HCT116 (cell line): ENCODE measurements at regions not wholly inside any gene's neighbourhood (a gene's known extent, or its start where the extent isn't known, plus 50 kb on each side); places are given as distances from the start of the nearest gene placed in this dataset.

Experiments
- ATAC-seq: fragments of 200-7000 bp; cut with Tn5 transposase; 2 replicates; pipeline ENCODE4 v1.9.1; 2020; ENCODE audit warnings: mild to moderate bottlenecking, moderate library complexity
- BruUV-seq: library from RNA; stranded (reverse); fragments of 400-500 nt; replicated peaks from 2 replicates; lab custom pipeline; 2021; lab: Mats Ljungman, UMichigan
- CTCF ChIA-PET: fragments of 300-600 bp; sonication (Branson Sonifier 250); formaldehyde crosslinking; loops from one replicate; lab custom pipeline; 2021; ENCODE audit warnings: antibody characterized with exemption; lab: Charles Lee
- POLR2A ChIA-PET: fragments of 300-600, 350-600 bp; sonication (Branson Sonifier 250); formaldehyde crosslinking; loops from one replicate; lab custom pipeline; 2021; ENCODE audit warnings: antibody characterized with exemption; lab: Charles Lee
- RAD21 ChIA-PET, 2 experiments: fragments of 300-600 bp; sonication (Branson Sonifier 250); formaldehyde crosslinking; loops; one replicate each; lab custom pipeline; 2023; ENCODE audit warnings: low total read pairs in 2 of 2; ENCODE audit not compliant: uncharacterized antibody in 2 of 2, unreplicated experiment in 2 of 2, low non-redundant PET in 1 of 2; lab: Charles Lee
- DNase-seq: peaks from one replicate; pipeline ENCODE4 v3.0.0-alpha.2; 2010; ENCODE audit warnings: low read depth, low spot score
- H2AFZ ChIP-seq: fragments of 200-600 bp; shearing (Covaris generic), sonication (generic); 2 replicates; pipeline ENCODE4 v1.6.1; 2017; ENCODE audit warnings: low read depth, mixed run types, mixed read lengths, antibody characterized with exemption, low read length; ENCODE audit not compliant: poor library complexity, severe bottlenecking
- H3K27ac ChIP-seq: 2 replicates; pipeline ENCODE4 v1.5.1; 2012; ENCODE audit warnings: low read depth, low read length
- H3K27me3 ChIP-seq: fragments of 200-600 bp; sonication (generic); 2 replicates; pipeline ENCODE4 v1.6.1; 2016; ENCODE audit warnings: mixed run types, low read length, mixed read lengths; ENCODE audit not compliant: insufficient read depth
- H3K36me3 ChIP-seq, 2 experiments: fragments of 200-500 bp in 1 of 2; fragments of 200-600 bp in 1 of 2; sonication (Bioruptor generic) in 1 of 2; sonication (generic) in 1 of 2; 2 replicates each; pipeline versions ENCODE4 v1.5.1 to v1.6.1; 2014 to 2016; ENCODE audit warnings: low read length in 2 of 2, inconsistent platforms in 1 of 2, mixed read lengths in 1 of 2, mixed run types in 1 of 2; ENCODE audit not compliant: insufficient read depth in 2 of 2, control insufficient read depth in 1 of 2
- H3K4me1 ChIP-seq, 2 experiments: fragments of 200-600 bp in 1 of 2; sonication (generic) in 1 of 2; 2 replicates each; pipeline versions ENCODE4 v1.5.1 to v1.6.1; 2012 to 2017; ENCODE audit warnings: low read length in 2 of 2, inconsistent platforms in 1 of 2, mild to moderate bottlenecking in 1 of 2, mixed read lengths in 1 of 2, mixed run types in 1 of 2, moderate library complexity in 1 of 2; ENCODE audit not compliant: insufficient read depth in 2 of 2, control insufficient read depth in 1 of 2
- H3K4me2 ChIP-seq: fragments of 200-600 bp; sonication (generic); 2 replicates; pipeline ENCODE4 v1.6.1; 2017; ENCODE audit warnings: mixed run types, low read length, mixed read lengths
- H3K4me3 ChIP-seq, 2 experiments: fragments of 200-600 bp in 1 of 2; sonication (generic) in 1 of 2; replicated peaks in 1 of 2; 2 replicates each; pipeline ENCODE4 v1.5.1; 2011 to 2016; ENCODE audit warnings: low read length in 2 of 2, control low read depth in 1 of 2, low read depth in 1 of 2, mild to moderate bottlenecking in 1 of 2, mixed read lengths in 1 of 2, mixed run types in 1 of 2
- H3K79me2 ChIP-seq: fragments of 200-600 bp; sonication (generic); 2 replicates; pipeline ENCODE4 v1.6.1; 2017; ENCODE audit warnings: mild to moderate bottlenecking, mixed run types, low read length, moderate library complexity, mixed read lengths; ENCODE audit not compliant: insufficient read depth
- H3K9ac ChIP-seq: fragments of 200-600 bp; sonication (generic); 2 replicates; pipeline ENCODE4 v1.6.1; 2016; ENCODE audit warnings: low read length, mixed read lengths
- H3K9me2 ChIP-seq: fragments of 200-600 bp; sonication (generic), shearing (Covaris generic); 2 replicates; pipeline ENCODE4 v1.6.1; 2017; ENCODE audit warnings: mixed run types, mild to moderate bottlenecking, moderate library complexity; ENCODE audit not compliant: insufficient read depth
- H3K9me3 ChIP-seq, 2 experiments: fragments of 200-500 bp in 1 of 2; fragments of 200-600 bp in 1 of 2; sonication (Bioruptor generic) in 1 of 2; sonication (generic) in 1 of 2; 2 replicates each; pipeline ENCODE4 v1.6.1; 2014 to 2017; ENCODE audit warnings: low read length in 2 of 2, mixed read lengths in 2 of 2, inconsistent platforms in 1 of 2, low read depth in 1 of 2, mild to moderate bottlenecking in 1 of 2, mixed run types in 1 of 2, moderate library complexity in 1 of 2; ENCODE audit not compliant: control insufficient read depth in 1 of 2, insufficient read depth in 1 of 2
- H4K20me1 ChIP-seq: fragments of 200-600 bp; sonication (generic), shearing (Covaris generic); 2 replicates; pipeline ENCODE4 v1.6.1; 2017; ENCODE audit warnings: mixed run types, mild to moderate bottlenecking, moderate library complexity; ENCODE audit not compliant: insufficient read depth
- CEBPB ChIP-seq: IDR thresholded peaks from 2 replicates; pipeline ENCODE4 v1.6.1; 2012; ENCODE audit warnings: low read depth
- ELF1 ChIP-seq: IDR thresholded peaks from 2 replicates; pipeline ENCODE4 v1.6.1; 2012; ENCODE audit warnings: low read depth, borderline replicate concordance
- EZH2 ChIP-seq: fragments of 200-600 bp; sonication (generic); IDR thresholded peaks from 2 replicates; pipeline ENCODE4 v1.6.1; 2017; ENCODE audit warnings: antibody characterized with exemption, mixed run types
- EZH2phosphoT487 ChIP-seq: fragments of 200-600 bp; IDR thresholded peaks from 2 replicates; pipeline ENCODE4 v1.6.1; 2018; ENCODE audit warnings: antibody characterized with exemption, borderline replicate concordance
- FOSL1 ChIP-seq: IDR thresholded peaks from 2 replicates; pipeline ENCODE4 v1.6.1; 2012; ENCODE audit warnings: low read depth
- JUND ChIP-seq: IDR thresholded peaks from 2 replicates; pipeline ENCODE4 v1.6.1; 2012
- POLR2A ChIP-seq: IDR thresholded peaks from 2 replicates; pipeline ENCODE4 v1.7.0; 2011; ENCODE audit warnings: borderline replicate concordance; ENCODE audit not compliant: insufficient read depth, insufficient read length; ENCODE audit errors: extremely low read depth
- POLR2AphosphoS5 ChIP-seq: IDR thresholded peaks from 2 replicates; pipeline ENCODE4 v1.6.1; 2011; ENCODE audit warnings: mild to moderate bottlenecking, low read depth, low read length, moderate library complexity
- SP1 ChIP-seq: IDR thresholded peaks from 2 replicates; pipeline ENCODE4 v1.6.1; 2012; ENCODE audit warnings: low read depth
- SRF ChIP-seq: IDR thresholded peaks from 2 replicates; pipeline ENCODE4 v1.6.1; 2012; ENCODE audit warnings: low read depth
- ZFX ChIP-seq: fragments of 450-650 bp; IDR thresholded peaks from 2 replicates; pipeline ENCODE4 v1.6.1; 2017
- ZNF274 ChIP-seq: fragments of 200-500 bp; sonication (Bioruptor generic); IDR thresholded peaks from 2 replicates; pipeline ENCODE4 v1.6.1; 2014; ENCODE audit warnings: mild to moderate bottlenecking, low read depth, low read length, inconsistent platforms
- intact Hi-C: fragments of 100-400 bp; cut with micrococcal nuclease; formaldehyde crosslinking; loops from 2 replicates; pipeline ENCODE4 v1.10.0; 2022
- TF ChIP-seq, protein P1 (sequence below): IDR thresholded peaks from 2 replicates; pipeline ENCODE4 v1.6.1; 2011; ENCODE audit warnings: mild to moderate bottlenecking, low read length, moderate library complexity; ENCODE audit not compliant: insufficient replicate concordance; ENCODE audit errors: extremely low read depth
- TF ChIP-seq, protein P2 (sequence below), 3 experiments: fragments of 200-600 bp in 1 of 3; sonication (generic) in 1 of 3; IDR thresholded peaks in 2 of 3; conservative IDR thresholded peaks in 1 of 3; 2 replicates each; pipeline ENCODE4 v1.5.1; 2012 to 2017; ENCODE audit warnings: low read depth in 2 of 3, low read length in 2 of 3, antibody characterized with exemption in 1 of 3, borderline replicate concordance in 1 of 3, control low read depth in 1 of 3, mild to moderate bottlenecking in 1 of 3, mixed read lengths in 1 of 3, mixed run types in 1 of 3, moderate library complexity in 1 of 3; ENCODE audit not compliant: insufficient read depth in 1 of 3
- TF ChIP-seq, protein P3 (sequence below): IDR thresholded peaks from 2 replicates; pipeline ENCODE4 v1.6.1; 2012

DNA sequence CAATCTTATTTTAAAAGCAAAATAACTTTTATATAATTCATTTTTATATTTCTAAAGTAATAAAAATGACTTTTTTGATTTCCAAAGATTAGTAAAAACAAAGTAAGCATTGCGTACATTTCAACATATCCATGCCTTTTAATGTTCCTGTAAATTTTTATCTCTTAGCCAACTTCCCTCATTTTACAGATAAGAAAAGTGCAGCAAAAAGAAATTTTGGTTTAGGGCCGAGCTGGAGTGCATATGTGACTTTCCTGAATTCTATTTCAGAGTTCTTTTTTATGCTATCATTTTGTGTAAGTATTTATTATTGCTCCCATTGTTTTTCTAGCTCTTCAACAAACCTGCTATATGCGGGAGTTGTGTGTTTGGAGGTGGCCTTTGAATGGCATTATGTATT, 195.3 kb downstream of the NHLRC3 start:
- DNase-seq (no peak), ATAC-seq (no peak)
- H3K79me2 ChIP-seq, result no peaks in the 10 kb centered on the region
- H2AFZ ChIP-seq, result no peak overlapping the region
- TF ChIP-seq, protein P1, sequence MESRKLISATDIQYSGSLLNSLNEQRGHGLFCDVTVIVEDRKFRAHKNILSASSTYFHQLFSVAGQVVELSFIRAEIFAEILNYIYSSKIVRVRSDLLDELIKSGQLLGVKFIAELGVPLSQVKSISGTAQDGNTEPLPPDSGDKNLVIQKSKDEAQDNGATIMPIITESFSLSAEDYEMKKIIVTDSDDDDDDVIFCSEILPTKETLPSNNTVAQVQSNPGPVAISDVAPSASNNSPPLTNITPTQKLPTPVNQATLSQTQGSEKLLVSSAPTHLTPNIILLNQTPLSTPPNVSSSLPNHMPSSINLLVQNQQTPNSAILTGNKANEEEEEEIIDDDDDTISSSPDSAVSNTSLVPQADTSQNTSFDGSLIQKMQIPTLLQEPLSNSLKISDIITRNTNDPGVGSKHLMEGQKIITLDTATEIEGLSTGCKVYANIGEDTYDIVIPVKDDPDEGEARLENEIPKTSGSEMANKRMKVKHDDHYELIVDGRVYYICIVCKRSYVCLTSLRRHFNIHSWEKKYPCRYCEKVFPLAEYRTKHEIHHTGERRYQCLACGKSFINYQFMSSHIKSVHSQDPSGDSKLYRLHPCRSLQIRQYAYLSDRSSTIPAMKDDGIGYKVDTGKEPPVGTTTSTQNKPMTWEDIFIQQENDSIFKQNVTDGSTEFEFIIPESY, result no peak
- TF ChIP-seq POLR2A (no peak), POLR2AphosphoS5 (no peak), EZH2phosphoT487 (no peak), ELF1 (no peak), CEBPB (no peak), EZH2 (no peak), JUND (no peak)
- no peak overlapping the region for H3K27ac ChIP-seq
- no peaks in the 10 kb centered on the region for H3K36me3 ChIP-seq
- H3K4me2 ChIP-seq, result no peak overlapping the region
- no peak overlapping the region for H3K9ac ChIP-seq
- RAD21 ChIA-PET, result no interaction called here
- POLR2A ChIA-PET, result no interaction called here
- no peaks in the 10 kb centered on the region for H4K20me1 ChIP-seq
- BruUV-seq, result no TSS peak
- CTCF ChIA-PET, result no interaction called here
- H3K9me2 ChIP-seq, result no peaks in the 10 kb centered on the region
- H3K27me3 ChIP-seq, result peaks cover 61% of the 10 kb centered on the region
- H3K9me3 ChIP-seq, result no peaks in the 10 kb centered on the region
- no peak overlapping the region for H3K4me3 ChIP-seq
- intact Hi-C loops, result no loop called here
- H3K4me1 ChIP-seq, result no peaks in the 10 kb centered on the region

DNA sequence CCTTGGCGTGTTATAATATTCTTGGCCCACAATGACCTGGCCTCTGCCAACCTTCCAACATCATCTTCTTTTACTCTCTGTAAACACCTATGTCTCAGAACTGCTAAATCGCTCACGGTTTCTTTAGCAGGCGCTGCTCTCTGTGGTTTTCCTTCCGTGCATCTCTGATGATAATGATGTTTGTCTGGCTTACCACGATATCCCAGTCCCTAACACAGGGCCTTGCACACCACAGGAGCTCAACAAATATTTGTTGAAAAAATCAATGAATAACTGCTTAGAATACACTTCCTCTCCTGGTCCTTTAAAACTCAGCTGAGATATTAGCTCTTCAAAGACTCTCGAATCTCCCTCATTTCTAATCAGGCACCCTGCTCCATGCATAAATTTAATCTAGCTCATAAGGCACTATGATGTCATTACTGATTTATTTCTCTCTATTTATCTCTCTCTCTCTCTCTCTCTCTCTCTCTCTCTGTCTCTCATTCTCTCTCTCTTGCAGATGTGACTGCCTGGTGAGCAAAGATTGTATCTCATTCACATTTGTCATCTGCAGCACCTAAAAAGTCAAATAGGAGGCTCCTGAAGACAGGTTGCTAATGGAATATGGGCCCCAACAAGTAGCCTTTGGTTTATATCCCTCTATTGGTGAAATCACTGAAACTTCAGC, 206.4 kb downstream of the NHLRC3 start:
- no peaks in the 10 kb centered on the region for H3K9me3 ChIP-seq
- intact Hi-C loops, result no loop called here
- no peaks in the 10 kb centered on the region for H3K36me3 ChIP-seq
- H3K9me2 ChIP-seq, result no peaks in the 10 kb centered on the region
- H3K9ac ChIP-seq, result no peak overlapping the region
- no peak overlapping the region for H3K27ac ChIP-seq
- no peaks in the 10 kb centered on the region for H3K4me1 ChIP-seq
- H3K4me3 ChIP-seq, result no peak overlapping the region
- H2AFZ ChIP-seq, result no peak overlapping the region
- RAD21 ChIA-PET, result no interaction called here
- CTCF ChIA-PET, result no interaction called here
- no peak overlapping the region for H3K4me2 ChIP-seq
- H4K20me1 ChIP-seq, result no peaks in the 10 kb centered on the region; the same call in 1 of the 2 replicates
- H3K79me2 ChIP-seq, result no peaks in the 10 kb centered on the region
- POLR2A ChIA-PET, result no interaction called here
- DNase-seq (no peak), ATAC-seq (no peak)
- BruUV-seq, result no TSS peak
- H3K27me3 ChIP-seq, result peaks cover 19% of the 10 kb centered on the region
- TF ChIP-seq, protein P2, sequence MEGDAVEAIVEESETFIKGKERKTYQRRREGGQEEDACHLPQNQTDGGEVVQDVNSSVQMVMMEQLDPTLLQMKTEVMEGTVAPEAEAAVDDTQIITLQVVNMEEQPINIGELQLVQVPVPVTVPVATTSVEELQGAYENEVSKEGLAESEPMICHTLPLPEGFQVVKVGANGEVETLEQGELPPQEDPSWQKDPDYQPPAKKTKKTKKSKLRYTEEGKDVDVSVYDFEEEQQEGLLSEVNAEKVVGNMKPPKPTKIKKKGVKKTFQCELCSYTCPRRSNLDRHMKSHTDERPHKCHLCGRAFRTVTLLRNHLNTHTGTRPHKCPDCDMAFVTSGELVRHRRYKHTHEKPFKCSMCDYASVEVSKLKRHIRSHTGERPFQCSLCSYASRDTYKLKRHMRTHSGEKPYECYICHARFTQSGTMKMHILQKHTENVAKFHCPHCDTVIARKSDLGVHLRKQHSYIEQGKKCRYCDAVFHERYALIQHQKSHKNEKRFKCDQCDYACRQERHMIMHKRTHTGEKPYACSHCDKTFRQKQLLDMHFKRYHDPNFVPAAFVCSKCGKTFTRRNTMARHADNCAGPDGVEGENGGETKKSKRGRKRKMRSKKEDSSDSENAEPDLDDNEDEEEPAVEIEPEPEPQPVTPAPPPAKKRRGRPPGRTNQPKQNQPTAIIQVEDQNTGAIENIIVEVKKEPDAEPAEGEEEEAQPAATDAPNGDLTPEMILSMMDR (IDR thresholded peaks at IDR 0.05 in 2 of 3, conservative IDR thresholded peaks at IDR 0.05 in 1 of 3; ENCODE audit: borderline replicate concordance in 1 of 3, insufficient read depth in 1 of 3, low read depth in 2 of 3, low read length in 2 of 3), result no peak
- no peak for TF ChIP-seq ZNF274
- no peak for TF ChIP-seq ELF1
- no peak for TF ChIP-seq SP1
- TF ChIP-seq CEBPB, result no peak
- no peak for TF ChIP-seq FOSL1
- TF ChIP-seq, protein P1, result no peak
- TF ChIP-seq, protein P3, sequence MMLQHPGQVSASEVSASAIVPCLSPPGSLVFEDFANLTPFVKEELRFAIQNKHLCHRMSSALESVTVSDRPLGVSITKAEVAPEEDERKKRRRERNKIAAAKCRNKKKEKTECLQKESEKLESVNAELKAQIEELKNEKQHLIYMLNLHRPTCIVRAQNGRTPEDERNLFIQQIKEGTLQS, result no peak
- no peak for TF ChIP-seq SRF
- TF ChIP-seq ZFX, result no peak
